Brain microvascular endothelial cell (primary cell): ENCODE measurements at regions not wholly inside any gene's neighbourhood (a gene's known extent, or its start where the extent isn't known, plus 50 kb on each side); places are given as distances from the start of the nearest gene placed in this dataset.

Experiments
- DNase-seq: peaks from one replicate; pipeline ENCODE4 v3.0.0-alpha.2; 2020
- H3K27ac ChIP-seq: fragments of 250-450 bp; sonication (Bioruptor Pico); 2 replicates; pipeline ENCODE4 v1.5.1; 2020; ENCODE audit warnings: mild to moderate bottlenecking, moderate library complexity
- H3K27me3 ChIP-seq: fragments of 250-450 bp; sonication (Bioruptor Pico); replicated peaks from 2 replicates; pipeline ENCODE4 v1.5.1; 2020; ENCODE audit warnings: mild to moderate bottlenecking
- H3K36me3 ChIP-seq: fragments of 250-450 bp; sonication (Bioruptor Pico); replicated peaks from 2 replicates; pipeline ENCODE4 v1.5.1; 2020; ENCODE audit warnings: mild to moderate bottlenecking
- H3K4me3 ChIP-seq: 2 replicates; pipeline ENCODE4 v1.5.1; 2011; ENCODE audit warnings: low read depth, mild to moderate bottlenecking, control low read depth, low read length, moderate library complexity
- CTCF ChIP-seq: IDR thresholded peaks from 2 replicates; pipeline ENCODE4 v1.5.1; 2011; ENCODE audit warnings: low read depth, mild to moderate bottlenecking, moderate library complexity, low read length, control low read depth, inconsistent platforms; ENCODE audit errors: missing control alignments
- in situ Hi-C: cut with HindIII; loops from 2 replicates; pipeline ENCODE4 v1.10.0; 2017; ENCODE audit warnings: low sequenced_read_pairs, low pct_ligation_motif_present

- DNase-seq = no peak
- no peak for TF ChIP-seq CTCF
- in situ Hi-C loops = no loop called here
- Histone ChIP-seq H3K4me3 (no peak overlapping the region), H3K36me3 (no peaks in the 10 kb centered on the region), H3K27me3 (no peaks in the 10 kb centered on the region), H3K27ac (no peak overlapping the region)
These were observed 518.5 kb downstream of the FGF9 start for GRCh38 chr13:22189176-22190048.

- no peaks in the 10 kb centered on the region for H3K27me3 ChIP-seq
- H3K4me3 ChIP-seq = no peak overlapping the region
- no peak overlapping the region for H3K27ac ChIP-seq
- no peaks in the 10 kb centered on the region for H3K36me3 ChIP-seq
- no peak for DNase-seq
- in situ Hi-C loops = no loop called here
- TF ChIP-seq CTCF = no peak
These were observed 522.2 kb downstream of the FGF9 start for GRCh38 chr13:22193070-22193469.

GRCh38 chr13:22194106-22194805 lies 523.4 kb downstream of the FGF9 start:
- in situ Hi-C loops = no loop called here
- DNase-seq = no peak
- Histone ChIP-seq H3K27me3 (no peaks in the 10 kb centered on the region), H3K4me3 (no peak overlapping the region), H3K36me3 (no peaks in the 10 kb centered on the region), H3K27ac (no peak overlapping the region)
- no peak for TF ChIP-seq CTCF

GRCh38 chr13:22195726-22196125 lies 524.9 kb downstream of the FGF9 start:
- H3K27ac ChIP-seq = no peak overlapping the region
- TF ChIP-seq CTCF = no peak
- H3K36me3 ChIP-seq = no peaks in the 10 kb centered on the region
- DNase-seq = no peak
- in situ Hi-C loops = no loop called here
- no peaks in the 10 kb centered on the region for H3K27me3 ChIP-seq
- no peak overlapping the region for H3K4me3 ChIP-seq

GRCh38 chr13:22196777-22197176 lies 525.9 kb downstream of the FGF9 start:
- no peak for DNase-seq
- in situ Hi-C loops = no loop called here
- Histone ChIP-seq H3K27me3 (no peaks in the 10 kb centered on the region), H3K4me3 (no peak overlapping the region), H3K36me3 (no peaks in the 10 kb centered on the region), H3K27ac (no peak overlapping the region)
- TF ChIP-seq CTCF = no peak
